ENCODE measurements at regions not wholly inside any gene's neighbourhood (a gene's known extent, or its start where the extent isn't known, plus 50 kb on each side); places are given as distances from the start of the nearest gene placed in this dataset.
"Not testable (repeated sequence)": the region's sequence is repeated elsewhere in the genome, so short reads cannot be mapped to it uniquely, and the experiment has no call there.

- DNase-seq (ENCODE audit: low read depth): no peak
These were observed 345.4 kb upstream of the C16orf82 start for GRCh38 chr16:26721290-26721689.

DNA sequence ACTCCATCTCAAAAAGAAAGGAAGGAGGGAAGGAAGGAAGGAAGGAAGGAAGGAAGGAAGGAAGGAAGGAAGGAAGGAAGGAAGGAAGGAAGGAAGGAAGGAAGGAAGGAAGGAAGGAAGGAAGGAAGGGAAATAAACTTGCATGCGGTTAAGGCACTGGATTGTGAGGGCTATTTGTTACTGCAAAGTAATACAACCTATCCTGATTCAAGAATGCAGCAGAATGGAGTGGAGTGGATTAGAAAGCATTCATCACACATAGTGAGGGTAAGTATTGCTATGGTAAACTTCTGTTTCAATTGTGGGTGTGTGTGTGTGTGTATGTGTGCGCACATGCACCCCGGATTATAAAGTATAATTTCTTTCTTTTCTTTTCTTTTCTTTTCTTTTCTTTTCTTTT lies 344.8 kb upstream of the C16orf82 start:
- DNase-seq (ENCODE audit: low read depth): not testable (repeated sequence)

DNA sequence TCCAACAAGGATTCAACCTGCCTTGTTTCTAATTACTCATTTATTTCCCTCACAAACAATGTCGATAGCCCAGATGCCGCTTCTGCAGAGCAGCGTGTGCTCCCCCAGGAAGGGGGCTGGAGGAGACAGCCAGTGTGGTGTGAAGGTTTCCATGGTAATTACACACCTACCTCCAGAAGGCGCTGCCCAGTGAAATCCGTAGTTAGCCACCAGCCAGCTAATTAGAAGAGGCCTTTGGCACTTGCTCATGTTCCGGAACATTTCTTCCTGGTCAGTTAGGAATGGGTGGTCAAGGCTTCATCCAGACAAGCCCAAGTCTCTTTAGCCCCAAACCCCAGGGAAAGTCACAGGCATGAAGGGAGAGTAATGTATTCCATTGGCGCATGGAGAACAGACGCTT lies 342.5 kb upstream of the C16orf82 start:
- no peak for DNase-seq (ENCODE audit: low read depth)

- DNase-seq (ENCODE audit: low read depth): no peak
These were observed 338.9 kb upstream of the C16orf82 start for GRCh38 chr16:26727848-26728247.

DNA sequence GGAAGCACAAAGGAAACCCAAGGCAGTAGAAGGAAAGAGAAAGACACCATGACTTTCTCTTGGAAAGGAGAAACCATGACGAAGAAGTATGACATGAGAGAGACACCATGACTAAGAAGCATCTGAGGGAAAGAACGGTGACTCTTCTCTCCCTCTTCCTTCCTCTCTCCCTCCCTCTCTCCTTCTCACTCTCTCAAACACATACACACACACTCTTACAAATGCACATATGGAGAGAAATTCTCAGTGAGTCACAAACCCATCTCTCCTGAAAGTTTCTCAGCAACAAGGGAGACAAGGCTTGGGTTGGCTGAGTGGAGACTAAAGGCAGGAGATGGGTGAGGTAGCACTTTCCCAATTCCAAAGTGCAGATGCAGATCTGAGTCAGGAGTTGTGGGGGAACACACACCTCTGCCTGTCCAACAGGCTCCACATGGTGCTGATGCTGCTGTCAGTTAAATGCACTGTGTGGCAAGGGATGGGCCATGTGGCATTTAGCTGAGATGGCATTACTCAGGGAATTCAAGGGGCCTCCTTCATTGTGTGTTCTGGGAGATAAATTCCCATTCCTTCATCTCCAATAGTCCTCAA lies 336.7 kb upstream of the C16orf82 start:
- no peak for DNase-seq (ENCODE audit: low read depth)

- DNase-seq (ENCODE audit: low read depth): no peak
These were observed 335.0 kb upstream of the C16orf82 start for GRCh38 chr16:26731729-26732128.

GRCh38 chr16:26733710-26734109 lies 333.0 kb upstream of the C16orf82 start:
- DNase-seq (ENCODE audit: low read depth): no peak

- DNase-seq (ENCODE audit: low read depth): no peak
These were observed 331.2 kb upstream of the C16orf82 start for GRCh38 chr16:26735521-26735920.

DNA sequence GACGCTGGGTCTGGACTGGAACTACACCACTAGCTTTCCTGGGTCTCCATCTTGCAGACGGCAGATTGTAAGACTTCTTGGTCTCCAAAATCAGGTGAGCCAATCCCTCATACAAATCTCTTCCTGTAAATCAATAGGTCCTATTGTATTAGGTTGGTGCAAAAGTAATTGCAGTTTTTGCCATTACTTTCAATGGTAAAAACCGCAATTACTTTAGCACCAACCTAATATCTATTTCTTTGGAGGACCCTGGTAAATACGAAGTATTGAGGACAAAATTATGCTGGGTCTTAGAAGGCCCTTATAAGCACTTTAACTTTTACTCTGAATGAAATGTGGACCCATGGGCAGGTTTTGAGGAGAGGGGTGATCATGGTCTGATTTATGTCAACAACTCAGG lies 330.6 kb upstream of the C16orf82 start:
- DNase-seq (ENCODE audit: low read depth): no peak

- no peak for DNase-seq (ENCODE audit: low read depth)
These were observed 326.0 kb upstream of the C16orf82 start for GRCh38 chr16:26740771-26741170.

GRCh38 chr16:26742040-26742439 lies 324.7 kb upstream of the C16orf82 start:
- no peak for DNase-seq (ENCODE audit: low read depth)

- no peak for DNase-seq (ENCODE audit: low read depth)
These were observed 322.3 kb upstream of the C16orf82 start for GRCh38 chr16:26744430-26744829.

GRCh38 chr16:26747760-26748159 lies 319.0 kb upstream of the C16orf82 start:
- no peak for DNase-seq (ENCODE audit: low read depth)

DNA sequence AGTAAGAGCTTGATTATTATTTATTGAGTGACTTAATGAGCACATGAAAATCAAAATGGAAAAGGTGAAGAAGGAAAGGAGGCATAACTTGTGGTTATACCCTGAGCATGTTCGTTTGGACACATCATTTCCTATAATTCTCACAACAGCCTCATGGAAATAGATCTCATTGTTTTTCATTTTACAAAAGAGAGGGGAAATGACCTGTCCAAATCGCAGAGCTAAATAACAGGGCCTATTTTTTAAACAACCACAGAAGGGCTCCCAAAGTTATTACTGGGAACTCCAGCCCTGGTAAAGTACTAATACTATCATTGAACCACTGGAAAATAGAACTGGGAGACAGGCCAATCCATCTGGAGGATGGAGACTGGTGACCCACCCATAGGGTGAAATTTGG lies 317.7 kb upstream of the C16orf82 start:
- DNase-seq (ENCODE audit: low read depth): no peak

DNA sequence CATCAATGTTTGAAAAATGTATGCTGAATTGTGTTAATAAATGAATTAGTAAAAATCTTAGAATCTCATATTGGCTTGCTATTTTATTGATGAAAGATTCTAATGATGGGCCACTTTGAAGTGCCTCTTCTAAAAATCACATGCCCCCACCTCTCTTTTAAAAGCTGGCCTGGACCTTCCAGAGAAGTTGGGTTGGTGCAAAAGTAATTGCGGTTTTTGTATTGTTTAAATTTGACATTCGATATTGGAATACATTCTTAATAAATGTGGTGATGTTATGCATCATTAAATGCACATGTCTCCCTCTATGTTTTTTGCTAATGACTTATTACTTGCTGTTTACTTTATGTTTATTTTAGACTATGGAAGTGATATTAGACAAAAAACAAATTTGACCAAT lies 314.6 kb upstream of the C16orf82 start:
- no peak for DNase-seq (ENCODE audit: low read depth)

DNA sequence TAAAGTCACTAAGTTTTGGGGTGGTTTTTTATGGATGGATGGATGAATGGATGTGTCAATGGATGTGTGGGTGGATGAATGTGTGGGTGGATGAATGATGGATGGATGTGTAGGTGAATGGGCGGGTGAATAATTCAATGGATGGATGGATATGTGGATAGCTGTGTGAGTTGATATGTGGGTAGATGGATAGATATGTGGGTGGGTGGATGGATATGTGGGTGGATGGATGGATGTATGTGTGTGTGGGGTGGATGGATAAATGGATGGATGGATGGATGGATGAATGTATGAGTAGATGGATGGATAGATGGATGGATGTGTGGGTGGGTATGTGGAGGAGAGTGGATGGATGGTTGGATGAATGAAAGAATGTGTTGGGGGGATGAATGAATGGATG lies 310.1 kb upstream of the C16orf82 start:
- DNase-seq (ENCODE audit: low read depth): no peak

- no peak for DNase-seq (ENCODE audit: low read depth)
These were observed 304.1 kb upstream of the C16orf82 start for GRCh38 chr16:26762594-26762993.

GRCh38 chr16:26765087-26765486 lies 301.6 kb upstream of the C16orf82 start:
- no peak for DNase-seq (ENCODE audit: low read depth)

DNA sequence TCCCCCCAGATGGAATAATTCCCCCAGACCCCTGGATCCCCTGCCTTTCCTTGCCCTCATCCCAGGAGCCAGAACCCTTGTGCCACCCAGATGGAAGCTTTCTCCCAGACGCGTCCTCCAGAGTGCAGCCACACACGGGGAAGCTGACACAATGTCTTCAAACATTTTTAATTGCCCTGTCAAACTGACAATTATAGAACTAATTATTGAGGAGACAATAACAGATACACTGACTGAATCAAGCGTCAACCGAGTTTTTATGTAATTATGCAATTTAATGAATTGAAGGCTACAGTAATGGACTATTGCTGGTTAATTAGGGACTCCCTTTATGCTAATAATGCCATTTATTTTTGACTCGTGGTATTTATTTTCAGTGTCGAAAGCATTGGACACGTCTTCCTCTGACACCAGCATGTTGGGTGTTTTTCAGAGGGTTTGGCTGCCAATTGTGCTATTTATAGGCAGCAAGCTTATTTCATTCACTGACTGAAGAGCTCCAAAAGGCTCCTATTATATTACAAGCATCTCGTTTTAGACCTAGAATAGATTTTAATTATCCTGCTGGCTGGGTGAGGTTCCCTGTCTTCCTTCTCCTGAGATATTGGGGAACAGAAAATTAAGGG lies 298.2 kb upstream of the C16orf82 start:
- no peak for DNase-seq (ENCODE audit: low read depth)

DNA sequence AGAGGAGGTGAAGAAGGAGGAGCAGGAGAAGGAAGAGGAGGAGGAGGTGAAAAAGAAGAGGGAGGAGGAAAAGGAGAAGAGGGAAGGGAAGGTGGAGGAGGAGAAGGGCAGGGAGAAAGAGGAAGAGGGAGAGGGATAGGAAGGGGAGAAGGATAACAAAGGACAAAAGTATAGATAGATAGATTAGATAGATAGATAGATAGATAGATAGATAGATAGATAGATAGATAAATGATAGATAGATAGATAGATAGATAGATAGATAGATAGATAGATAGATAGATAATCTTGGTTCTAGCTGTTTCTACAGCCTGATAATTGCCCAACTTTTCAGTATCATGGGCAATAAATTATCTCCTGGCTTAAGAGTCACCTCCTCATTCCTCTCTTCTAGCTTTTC lies 296.2 kb upstream of the C16orf82 start:
- no peak for DNase-seq (ENCODE audit: low read depth)

DNA sequence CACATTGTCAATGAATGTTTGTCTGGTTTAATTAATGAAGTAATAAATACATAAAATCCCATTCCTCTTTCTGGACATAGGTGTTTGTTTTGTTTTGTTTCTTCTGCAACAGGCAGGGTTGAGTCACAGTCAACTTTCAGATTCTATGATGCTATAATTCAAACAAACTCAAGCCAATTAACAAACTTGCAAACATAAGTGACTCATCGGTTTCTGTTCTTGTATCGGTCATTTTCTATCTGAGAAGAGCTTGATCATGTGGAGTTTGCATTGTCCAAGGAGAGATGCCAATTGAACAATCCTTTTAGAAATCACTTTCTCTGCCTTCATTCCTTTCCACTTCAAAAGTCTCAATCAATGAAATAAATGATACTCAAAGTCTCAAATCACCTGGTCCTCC lies 294.2 kb upstream of the C16orf82 start:
- DNase-seq (ENCODE audit: low read depth): no peak

- DNase-seq (ENCODE audit: low read depth): no peak
These were observed 288.9 kb upstream of the C16orf82 start for GRCh38 chr16:26777821-26778220.

GRCh38 chr16:26787924-26788323 lies 278.8 kb upstream of the C16orf82 start:
- no peak for DNase-seq (ENCODE audit: low read depth)

- no peak for DNase-seq (ENCODE audit: low read depth)
These were observed 275.6 kb upstream of the C16orf82 start for GRCh38 chr16:26791169-26791568.
